Progenitor cell of endocrine pancreas (in vitro differentiated cells): ENCODE measurements at regions not wholly inside any gene's neighbourhood (a gene's known extent, or its start where the extent isn't known, plus 50 kb on each side); places are given as distances from the start of the nearest gene placed in this dataset.
A peak's percentile ranks its signal among the peaks of the same experiment; 100 is the strongest.

Source experiments
- DNase-seq: peaks from one replicate; pipeline ENCODE4 v3.0.0; 2021; ENCODE audit warnings: low spot score; ENCODE audit not compliant: unreplicated experiment
- H3K27ac Mint-ChIP-seq: 2 replicates; pipeline ENCODE4 v1.8.0; 2021; ENCODE audit warnings: mild to moderate bottlenecking, moderate library complexity, mixed read lengths
- H3K27me3 Mint-ChIP-seq: 2 replicates; pipeline ENCODE4 v1.8.0; 2021; ENCODE audit warnings: mixed read lengths
- H3K36me3 Mint-ChIP-seq: 2 replicates; pipeline ENCODE4 v1.8.0; 2022; ENCODE audit warnings: mixed read lengths; ENCODE audit not compliant: insufficient read depth
- H3K4me1 Mint-ChIP-seq: 2 replicates; pipeline ENCODE4 v1.8.0; 2021; ENCODE audit warnings: low read depth, mixed read lengths
- H3K4me3 Mint-ChIP-seq: 2 replicates; pipeline ENCODE4 v1.8.0; 2021; ENCODE audit warnings: low read depth, mild to moderate bottlenecking, moderate library complexity, mixed read lengths
- H3K9me3 Mint-ChIP-seq: 2 replicates; pipeline ENCODE4 v1.8.0; 2021; ENCODE audit warnings: low read depth, mixed read lengths
- TF ChIP-seq, protein P1 (sequence below): fragments of 200-600 bp; sonication (generic); IDR thresholded peaks from one replicate; pipeline ENCODE4 v1.5.0; 2021; ENCODE audit warnings: antibody characterized with exemption, mild to moderate bottlenecking; ENCODE audit not compliant: unreplicated experiment

- H3K27ac Mint-ChIP-seq: peak overlapping the region; percentile 41
- H3K27me3 Mint-ChIP-seq: no peaks in the 10 kb centered on the region
These were observed 250.3 kb upstream of the IGF1R start for GRCh38 chr15:98398056-98398455.

DNA sequence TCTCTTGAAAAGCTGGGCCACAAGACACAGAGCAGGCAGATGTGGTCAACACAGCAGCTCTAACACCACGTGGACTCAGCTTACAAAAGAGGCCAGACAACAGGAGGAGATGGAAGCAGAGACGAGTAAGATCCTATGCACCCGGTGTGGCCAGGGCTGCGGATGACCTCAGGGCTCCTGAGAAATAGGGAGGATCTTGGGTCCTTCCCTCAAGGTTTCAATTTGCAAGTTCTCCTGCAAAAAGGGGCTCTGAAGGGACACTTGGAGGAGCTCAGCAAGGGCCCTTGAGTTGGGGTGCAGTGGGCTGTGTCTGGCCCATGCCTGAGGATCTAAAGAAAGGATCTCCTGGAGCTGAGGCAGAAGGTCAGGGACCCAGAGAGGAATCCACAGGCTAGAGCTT is 249.5 kb upstream of the IGF1R start:
- Mint-ChIP-seq H3K27me3 (no peaks in the 10 kb centered on the region), H3K27ac (no peak overlapping the region)

More at GRCh38 chr15:98398056-98398455, 250.3 kb upstream of the IGF1R start:
- TF ChIP-seq, protein P1, sequence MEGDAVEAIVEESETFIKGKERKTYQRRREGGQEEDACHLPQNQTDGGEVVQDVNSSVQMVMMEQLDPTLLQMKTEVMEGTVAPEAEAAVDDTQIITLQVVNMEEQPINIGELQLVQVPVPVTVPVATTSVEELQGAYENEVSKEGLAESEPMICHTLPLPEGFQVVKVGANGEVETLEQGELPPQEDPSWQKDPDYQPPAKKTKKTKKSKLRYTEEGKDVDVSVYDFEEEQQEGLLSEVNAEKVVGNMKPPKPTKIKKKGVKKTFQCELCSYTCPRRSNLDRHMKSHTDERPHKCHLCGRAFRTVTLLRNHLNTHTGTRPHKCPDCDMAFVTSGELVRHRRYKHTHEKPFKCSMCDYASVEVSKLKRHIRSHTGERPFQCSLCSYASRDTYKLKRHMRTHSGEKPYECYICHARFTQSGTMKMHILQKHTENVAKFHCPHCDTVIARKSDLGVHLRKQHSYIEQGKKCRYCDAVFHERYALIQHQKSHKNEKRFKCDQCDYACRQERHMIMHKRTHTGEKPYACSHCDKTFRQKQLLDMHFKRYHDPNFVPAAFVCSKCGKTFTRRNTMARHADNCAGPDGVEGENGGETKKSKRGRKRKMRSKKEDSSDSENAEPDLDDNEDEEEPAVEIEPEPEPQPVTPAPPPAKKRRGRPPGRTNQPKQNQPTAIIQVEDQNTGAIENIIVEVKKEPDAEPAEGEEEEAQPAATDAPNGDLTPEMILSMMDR: no peak
- no peaks in the 10 kb centered on the region for H3K36me3 Mint-ChIP-seq
- peaks cover 7% of the 10 kb centered on the region for H3K4me1 Mint-ChIP-seq
- H3K4me3 Mint-ChIP-seq: no peak overlapping the region
- DNase-seq: no peak
- no peaks in the 10 kb centered on the region for H3K9me3 Mint-ChIP-seq

DNA sequence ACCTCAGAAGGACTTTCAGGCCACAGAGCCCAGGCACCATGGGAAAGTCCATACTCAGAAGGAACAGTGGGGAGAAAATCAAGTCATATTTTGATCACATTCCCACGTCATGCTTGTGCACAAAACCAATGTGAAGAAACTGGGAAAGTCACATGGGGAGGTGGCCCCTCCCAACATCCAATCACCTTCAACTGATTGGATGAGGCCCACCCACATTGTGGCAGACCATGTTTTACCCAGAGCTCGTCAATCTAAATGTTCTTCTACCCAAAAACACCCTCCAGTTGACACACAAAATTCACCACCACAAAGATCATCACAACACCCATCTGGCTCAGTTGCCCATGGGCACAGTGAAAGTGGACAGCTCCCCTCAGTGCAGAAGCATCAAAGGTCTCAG is 248.2 kb upstream of the IGF1R start:
- no peaks in the 10 kb centered on the region for H3K9me3 Mint-ChIP-seq
- H3K27me3 Mint-ChIP-seq: no peaks in the 10 kb centered on the region
- H3K27ac Mint-ChIP-seq: no peak overlapping the region
- peaks cover 9% of the 10 kb centered on the region for H3K4me1 Mint-ChIP-seq
- TF ChIP-seq, protein P1: no peak
- H3K36me3 Mint-ChIP-seq: no peaks in the 10 kb centered on the region
- DNase-seq: no peak
- H3K4me3 Mint-ChIP-seq: no peak overlapping the region

More for the DNA sequence above, 249.5 kb upstream of the IGF1R start:
- H3K9me3 Mint-ChIP-seq: no peaks in the 10 kb centered on the region
- no peak for DNase-seq
- TF ChIP-seq, protein P1: no peak
- no peaks in the 10 kb centered on the region for H3K36me3 Mint-ChIP-seq
- H3K4me1 Mint-ChIP-seq: peaks cover 7% of the 10 kb centered on the region
- no peak overlapping the region for H3K4me3 Mint-ChIP-seq

DNA sequence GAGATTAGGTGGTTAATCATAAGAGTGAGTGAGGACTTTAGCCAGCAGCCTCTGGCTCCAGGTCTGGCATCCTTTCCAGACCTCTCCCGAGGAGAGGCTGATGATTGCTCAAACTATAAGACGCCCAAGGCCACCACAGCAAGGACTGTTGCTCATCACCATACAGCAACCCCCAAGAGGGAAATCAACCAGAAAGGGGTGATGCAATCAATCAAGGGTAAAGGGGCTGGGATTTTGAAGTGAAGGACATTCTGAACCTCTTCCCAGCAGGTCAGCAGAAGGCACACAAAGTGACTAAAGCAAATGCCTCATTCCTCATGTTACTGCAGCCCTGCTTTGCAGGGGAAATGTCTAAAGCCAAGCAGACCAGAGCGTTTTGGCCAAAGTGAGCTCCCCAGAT is 247.3 kb upstream of the IGF1R start:
- Mint-ChIP-seq H3K4me1 (peaks cover 17% of the 10 kb centered on the region), H3K4me3 (no peak overlapping the region), H3K27me3 (no peaks in the 10 kb centered on the region), H3K36me3 (no peaks in the 10 kb centered on the region), H3K27ac (no peak overlapping the region), H3K9me3 (no peaks in the 10 kb centered on the region)
- TF ChIP-seq, protein P1: no peak
- DNase-seq: no peak

DNA sequence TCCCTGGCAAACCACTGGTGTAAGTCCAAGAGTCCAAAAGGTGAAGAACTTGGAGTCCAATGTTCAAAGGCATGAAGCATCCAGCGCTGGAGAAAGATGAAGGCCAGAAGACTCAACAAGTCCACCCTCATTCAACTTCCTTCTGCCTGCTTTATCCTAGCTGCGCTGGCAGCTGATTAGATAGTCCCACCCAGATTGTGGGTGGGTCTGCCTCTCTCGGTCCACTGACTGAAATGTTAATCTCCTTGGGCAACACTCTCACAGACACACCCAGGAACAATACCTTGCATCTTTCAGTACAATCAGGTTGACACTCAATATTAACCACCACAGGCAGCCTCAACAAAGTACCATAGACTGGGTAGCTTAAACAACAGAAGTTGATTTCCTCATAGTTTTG is 245.9 kb upstream of the IGF1R start:
- Mint-ChIP-seq H3K36me3 (no peaks in the 10 kb centered on the region), H3K27ac (no peak overlapping the region), H3K4me3 (no peak overlapping the region), H3K4me1 (peaks cover 19% of the 10 kb centered on the region), H3K9me3 (no peaks in the 10 kb centered on the region), H3K27me3 (no peaks in the 10 kb centered on the region)
- no peak for DNase-seq
- TF ChIP-seq, protein P1: no peak
